Right cardiac atrium (tissue), 5 donors: ENCODE measurements at regions not wholly inside any gene's neighbourhood (a gene's known extent, or its start where the extent isn't known, plus 50 kb on each side); places are given as distances from the start of the nearest gene placed in this dataset.

Experiments
- ATAC-seq, 2 donors: fragments of 200-7000 bp; cut with Tn5 transposase; one replicate each; pipeline versions ENCODE4 v1.8.0 to v1.9.1; 2020; ENCODE audit warnings: moderate library complexity in 2 of 2, mild to moderate bottlenecking in 1 of 2
- DNase-seq, 3 donors: peaks; one replicate each; pipeline ENCODE4 v3.0.0-alpha.2; 2020
- H3K27ac ChIP-seq: one replicate; pipeline ENCODE4 v1.5.1; 2013; ENCODE audit warnings: mild to moderate bottlenecking, low read length, control low read depth, moderate library complexity
- H3K27me3 ChIP-seq: one replicate; pipeline ENCODE4 v1.6.1; 2013; ENCODE audit not compliant: control insufficient read depth, insufficient read depth
- H3K4me1 ChIP-seq: one replicate; pipeline ENCODE4 v1.6.1; 2013; ENCODE audit warnings: low read length; ENCODE audit not compliant: control insufficient read depth, insufficient read depth
- H3K4me3 ChIP-seq: one replicate; pipeline ENCODE4 v1.5.1; 2013; ENCODE audit warnings: low read length, control low read depth
- H3K9me3 ChIP-seq: one replicate; pipeline ENCODE4 v1.6.1; 2013; ENCODE audit warnings: low read length; ENCODE audit not compliant: control insufficient read depth
- WGBS: extraction: QIAGEN DNeasy Blood & Tissue Kit; methylation state at CpG from one replicate; pipeline ENCODE4 v1.1.7; 2013; 5-methylcytosine and 5-hydroxymethylcytosine counted together
- intact Hi-C, 4 donors: fragments of 100-400 bp; cut with DNase I; formaldehyde crosslinking; loops; one replicate each; pipeline versions ENCODE4 v1.11.0 to v1.14.0; 2022 to 2023
- donor health status: healthy with polysubstance abuse.
- donor health status: DM: no; HTN: yes; CAD: no.
- donor health status: DM: no; HTN: no; CAD: no.
- donor health status: DM: no; HTN: yes; CAD: no; lungs with severe emphysema.
- donor health status: DM: yes; HTN: yes; CAD: no.

DNA sequence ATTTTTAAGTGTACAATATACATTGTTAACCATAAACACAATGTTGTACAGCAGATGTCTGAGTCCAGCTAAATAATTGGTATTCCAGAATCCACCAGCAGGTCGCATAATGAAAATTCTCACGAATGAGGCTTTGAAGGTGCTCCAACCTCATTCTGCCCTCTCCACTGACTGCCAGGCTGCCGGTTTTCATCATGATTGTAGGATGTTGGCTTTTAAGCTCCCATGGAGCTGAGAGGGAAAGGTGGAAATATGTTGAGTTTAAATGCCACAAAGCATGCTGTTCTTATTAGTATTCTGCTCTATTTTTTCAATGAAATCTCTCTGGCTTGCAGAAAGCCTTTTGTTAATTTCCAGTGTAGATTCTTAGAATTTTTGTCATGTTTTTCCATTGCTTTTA is 337.2 kb upstream of the DDI1 start:
- Histone ChIP-seq H3K9me3 (no peaks in the 10 kb centered on the region), H3K27ac (no peak overlapping the region), H3K27me3 (no peaks in the 10 kb centered on the region), H3K4me3 (no peak overlapping the region), H3K4me1 (no peaks in the 10 kb centered on the region)
- no peak for DNase-seq
- WGBS: 82% methylated on average over 3 of the region's 3 CpGs
- no peak for ATAC-seq
- intact Hi-C loops: no loop called here

DNA sequence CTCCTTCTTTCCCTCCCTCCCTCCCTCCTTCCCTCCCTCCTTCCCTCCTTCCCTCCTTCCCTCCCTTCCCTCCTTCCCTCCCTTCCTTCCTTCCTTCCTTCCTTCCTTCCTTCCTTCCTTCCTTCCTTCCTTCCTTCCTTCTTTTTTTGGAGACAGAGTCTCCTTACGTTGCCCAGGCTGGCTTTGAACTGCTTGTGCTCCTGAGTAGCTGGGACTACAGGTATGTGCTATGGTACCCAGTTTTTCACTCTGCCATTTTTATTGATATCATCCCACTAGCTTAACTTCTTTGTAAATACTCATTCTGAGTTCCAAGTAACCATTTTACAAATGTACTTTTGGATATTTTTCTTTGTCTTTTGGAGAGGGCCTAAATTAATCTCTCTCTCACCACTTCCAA is 336.8 kb upstream of the DDI1 start:
- H3K4me1 ChIP-seq: no peaks in the 10 kb centered on the region
- DNase-seq (no peak), ATAC-seq (no peak)
- 90% methylated on average over 1 of the region's 1 CpG for WGBS
- no peaks in the 10 kb centered on the region for H3K27me3 ChIP-seq
- H3K27ac ChIP-seq: no peak overlapping the region
- H3K4me3 ChIP-seq: no peak overlapping the region
- intact Hi-C loops: no loop called here
- no peaks in the 10 kb centered on the region for H3K9me3 ChIP-seq

DNA sequence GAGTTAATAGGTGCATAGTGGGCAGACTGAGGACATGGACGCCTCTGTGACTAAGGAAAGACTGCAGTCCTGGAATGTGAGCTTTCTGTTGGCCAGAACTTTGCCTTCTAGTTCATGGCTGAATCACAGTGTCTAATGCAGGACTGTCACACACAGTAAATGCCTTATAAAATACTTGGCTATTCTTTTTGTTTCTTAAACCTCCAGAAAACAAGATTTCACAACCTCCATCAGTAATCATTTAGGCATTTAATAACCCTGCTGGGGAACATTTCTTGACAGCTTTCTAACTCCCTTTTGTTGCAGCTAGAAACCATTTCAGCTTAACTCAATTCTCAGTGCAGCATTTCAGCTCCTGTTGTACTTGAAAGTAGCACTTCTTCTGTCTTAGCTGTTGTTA is 335.8 kb upstream of the DDI1 start:
- no peaks in the 10 kb centered on the region for H3K4me1 ChIP-seq
- no peaks in the 10 kb centered on the region for H3K9me3 ChIP-seq
- no peak overlapping the region for H3K4me3 ChIP-seq
- ATAC-seq (peak; percentile 83 to 84), DNase-seq (no peak)
- H3K27ac ChIP-seq: no peak overlapping the region
- intact Hi-C loops: no loop called here
- 42% methylated on average over 1 of the region's 1 CpG for WGBS
- no peaks in the 10 kb centered on the region for H3K27me3 ChIP-seq

DNA sequence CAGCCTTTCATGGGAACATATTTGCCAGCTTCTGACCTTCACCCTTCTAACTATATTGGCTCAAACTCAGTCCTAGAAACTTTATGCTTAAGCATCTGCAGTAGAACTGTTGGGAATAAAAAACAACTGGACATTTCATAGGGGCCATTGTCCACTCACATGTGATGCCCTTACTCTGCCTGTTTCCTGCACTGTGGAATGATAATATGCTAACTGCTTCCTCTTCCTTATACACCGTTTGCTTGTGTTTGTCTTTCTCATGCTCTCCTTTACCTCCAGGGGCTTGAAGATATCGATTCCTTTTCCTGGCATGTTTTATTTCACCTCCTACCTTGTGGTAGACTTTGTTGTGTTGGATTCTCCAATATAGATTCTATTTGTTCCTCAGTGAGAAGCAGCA is 333.0 kb upstream of the DDI1 start:
- no peak overlapping the region for H3K27ac ChIP-seq
- intact Hi-C loops: no loop called here
- H3K27me3 ChIP-seq: no peaks in the 10 kb centered on the region
- no peaks in the 10 kb centered on the region for H3K4me1 ChIP-seq
- ATAC-seq: no peak
- 41% methylated on average over 2 of the region's 2 CpGs for WGBS
- no peak for DNase-seq
- no peak overlapping the region for H3K4me3 ChIP-seq
- no peaks in the 10 kb centered on the region for H3K9me3 ChIP-seq

DNA sequence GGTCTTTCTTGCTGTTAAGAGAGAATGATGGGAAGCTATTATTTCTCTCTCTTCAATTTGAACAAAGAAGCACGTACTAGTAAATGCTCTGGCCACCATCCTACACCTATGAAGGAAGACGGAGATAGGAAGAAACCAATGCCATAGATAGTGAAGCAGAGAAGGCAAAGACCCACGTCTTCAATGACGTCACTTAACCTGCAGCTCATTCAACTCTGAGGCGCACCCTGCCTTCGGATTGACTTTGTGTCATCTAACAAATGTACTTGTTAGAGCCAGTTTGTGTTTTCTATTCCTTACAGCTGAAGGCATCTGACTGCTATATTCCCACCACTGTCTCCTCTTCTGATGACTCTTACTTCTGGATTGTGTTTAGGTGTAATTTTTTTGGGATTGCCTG is 332.5 kb upstream of the DDI1 start:
- ATAC-seq (no peak), DNase-seq (no peak)
- Histone ChIP-seq H3K9me3 (no peaks in the 10 kb centered on the region), H3K27me3 (no peaks in the 10 kb centered on the region), H3K4me1 (no peaks in the 10 kb centered on the region), H3K4me3 (no peak overlapping the region), H3K27ac (no peak overlapping the region)
- WGBS: 87% methylated on average over 6 of the region's 6 CpGs
- intact Hi-C loops: no loop called here

DNA sequence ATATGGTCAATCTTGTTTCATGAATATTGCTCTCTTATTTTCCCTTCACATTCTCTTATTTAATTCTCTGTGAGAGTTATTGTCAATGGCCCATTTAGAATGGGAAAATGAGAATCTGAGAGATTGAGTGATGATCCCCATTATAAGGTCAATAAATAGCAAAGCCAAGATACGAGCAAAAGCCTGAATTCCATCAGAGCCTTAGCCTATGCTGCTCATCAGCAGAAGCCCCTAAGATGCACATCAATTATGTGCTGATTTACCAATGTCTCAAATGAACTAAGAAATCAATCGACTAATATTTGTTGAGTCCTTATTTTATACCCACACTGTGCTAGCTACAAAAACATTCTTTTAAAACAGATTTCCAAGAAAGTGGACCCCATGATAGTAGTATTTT is 330.8 kb upstream of the DDI1 start:
- 90% methylated on average over 2 of the region's 2 CpGs for WGBS
- no peaks in the 10 kb centered on the region for H3K9me3 ChIP-seq
- H3K4me3 ChIP-seq: no peak overlapping the region
- DNase-seq (no peak), ATAC-seq (no peak)
- intact Hi-C loops: no loop called here
- H3K4me1 ChIP-seq: no peaks in the 10 kb centered on the region
- no peak overlapping the region for H3K27ac ChIP-seq
- H3K27me3 ChIP-seq: no peaks in the 10 kb centered on the region

DNA sequence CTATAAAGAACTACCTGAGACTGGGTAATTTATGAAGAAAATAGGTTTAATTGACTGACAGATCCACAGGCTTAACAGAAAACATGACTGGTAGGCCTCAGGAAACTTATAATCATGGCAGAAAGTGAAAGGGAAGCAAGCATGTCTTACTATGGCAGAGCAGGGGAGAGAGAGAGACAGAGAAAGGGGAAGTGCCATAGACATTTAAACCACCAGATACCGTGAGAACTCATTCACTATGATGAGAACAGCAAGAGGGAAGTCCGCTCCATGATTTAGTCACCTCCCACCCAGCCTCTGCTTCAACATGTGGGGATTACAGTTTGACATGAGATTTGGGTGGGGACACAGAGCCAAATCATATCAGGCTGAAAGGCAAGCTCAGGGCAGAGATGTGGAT is 327.1 kb upstream of the DDI1 start:
- 46% methylated on average over 2 of the region's 2 CpGs for WGBS
- H3K9me3 ChIP-seq: no peaks in the 10 kb centered on the region
- intact Hi-C loops: no loop called here
- no peak for DNase-seq
- H3K27ac ChIP-seq: no peak overlapping the region
- H3K4me1 ChIP-seq: no peaks in the 10 kb centered on the region
- H3K4me3 ChIP-seq: no peak overlapping the region
- no peak for ATAC-seq
- H3K27me3 ChIP-seq: no peaks in the 10 kb centered on the region

DNA sequence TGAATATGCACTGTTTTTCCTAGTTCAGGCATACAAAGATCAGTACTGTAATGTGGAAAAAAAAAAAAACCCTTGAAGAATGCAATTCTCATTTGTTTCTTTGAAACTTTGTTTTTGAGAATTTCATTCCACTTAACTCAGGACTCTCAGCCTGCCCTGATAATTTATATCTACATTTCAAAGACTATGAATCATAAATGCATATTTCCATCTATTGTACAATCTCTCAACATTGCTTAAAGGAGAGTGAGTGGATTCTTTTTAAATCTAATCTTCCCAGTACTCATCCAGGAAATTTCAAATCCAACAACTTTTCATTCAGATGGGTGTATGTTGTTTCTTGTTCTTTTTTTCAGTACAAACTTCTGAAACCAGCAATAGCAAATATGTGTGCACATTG is 322.2 kb upstream of the DDI1 start:
- ATAC-seq (no peak), DNase-seq (no peak)
- Histone ChIP-seq H3K27me3 (no peaks in the 10 kb centered on the region), H3K9me3 (no peaks in the 10 kb centered on the region), H3K27ac (no peak overlapping the region), H3K4me1 (no peaks in the 10 kb centered on the region), H3K4me3 (no peak overlapping the region)
- intact Hi-C loops: no loop called here

DNA sequence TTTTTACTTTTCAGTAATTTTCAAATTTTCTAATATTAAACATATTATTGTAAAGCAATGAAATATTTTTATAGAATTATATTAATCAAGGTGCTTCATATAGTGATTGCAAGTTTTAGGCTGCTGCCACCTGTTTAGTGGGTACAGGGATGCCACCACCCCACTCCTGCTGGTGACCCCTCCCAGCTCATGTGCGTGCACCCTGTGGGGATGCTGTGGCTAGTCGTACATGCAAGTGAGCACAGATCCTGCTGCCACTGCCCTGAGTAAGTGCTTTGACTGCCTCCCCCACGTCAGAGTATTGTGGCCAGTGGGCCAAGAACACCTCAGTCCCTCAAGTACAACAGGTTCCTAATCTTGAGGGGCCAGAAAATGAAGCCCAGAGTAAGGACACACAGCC is 320.1 kb upstream of the DDI1 start:
- H3K4me1 ChIP-seq: no peaks in the 10 kb centered on the region
- 86% methylated on average over 3 of the region's 3 CpGs for WGBS

DNA sequence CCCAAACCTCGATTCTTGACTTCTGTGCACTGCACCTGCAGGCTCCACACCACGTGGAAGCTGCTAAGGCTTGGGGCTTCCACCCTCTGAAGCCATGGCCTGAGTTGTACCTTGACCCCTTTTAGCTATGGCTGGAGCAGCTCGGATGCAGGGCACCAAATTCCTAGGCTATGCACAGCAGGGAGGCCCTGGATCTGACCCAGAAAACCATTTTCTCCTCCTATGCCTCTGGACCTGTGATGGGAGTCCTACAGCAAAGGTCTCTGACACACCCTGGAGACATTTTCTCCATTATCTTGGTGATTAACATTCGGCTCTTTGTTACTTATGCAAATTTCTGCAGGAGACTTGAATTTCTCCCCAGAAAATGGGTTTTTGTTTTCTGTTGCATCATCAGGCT is 309.2 kb upstream of the DDI1 start:
- H3K9me3 ChIP-seq: no peaks in the 10 kb centered on the region
- no peaks in the 10 kb centered on the region for H3K27me3 ChIP-seq
- DNase-seq: no peak
- 84% methylated on average over 4 of the region's 4 CpGs for WGBS
- H3K4me1 ChIP-seq: peaks cover 1% of the 10 kb centered on the region
- intact Hi-C loops: no loop called here
- no peak overlapping the region for H3K27ac ChIP-seq
- ATAC-seq: no peak
- H3K4me3 ChIP-seq: no peak overlapping the region

More for the DNA sequence above, 320.1 kb upstream of the DDI1 start:
- H3K4me3 ChIP-seq: no peak overlapping the region
- H3K27ac ChIP-seq: no peak overlapping the region
- intact Hi-C loops: no loop called here
- no peaks in the 10 kb centered on the region for H3K9me3 ChIP-seq
- no peak for DNase-seq
- ATAC-seq: no peak
- H3K27me3 ChIP-seq: no peaks in the 10 kb centered on the region

DNA sequence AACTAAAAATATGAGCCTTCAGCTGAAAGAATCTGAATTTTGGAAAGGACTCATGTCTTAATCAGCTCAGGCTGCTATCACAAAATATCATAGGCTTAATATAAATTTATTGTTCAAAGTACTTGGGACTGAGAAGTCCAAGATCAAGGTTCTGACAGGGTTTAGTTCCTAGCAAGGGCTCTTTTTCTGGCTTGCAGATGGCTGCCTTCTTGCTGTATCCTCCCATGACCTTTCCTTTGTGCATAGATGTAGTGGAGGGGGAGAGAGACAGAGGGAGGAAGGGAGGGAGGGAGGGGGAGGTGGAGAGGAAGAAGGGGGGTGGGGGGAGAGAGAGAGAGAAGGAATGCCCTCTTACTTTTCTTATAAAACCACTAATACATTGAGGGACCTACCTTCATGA is 306.8 kb upstream of the DDI1 start:
- Histone ChIP-seq H3K27me3 (no peaks in the 10 kb centered on the region), H3K4me1 (peaks cover 1% of the 10 kb centered on the region), H3K27ac (no peak overlapping the region), H3K4me3 (no peak overlapping the region), H3K9me3 (no peaks in the 10 kb centered on the region)
- ATAC-seq (no peak), DNase-seq (no peak)
- intact Hi-C loops: no loop called here

DNA sequence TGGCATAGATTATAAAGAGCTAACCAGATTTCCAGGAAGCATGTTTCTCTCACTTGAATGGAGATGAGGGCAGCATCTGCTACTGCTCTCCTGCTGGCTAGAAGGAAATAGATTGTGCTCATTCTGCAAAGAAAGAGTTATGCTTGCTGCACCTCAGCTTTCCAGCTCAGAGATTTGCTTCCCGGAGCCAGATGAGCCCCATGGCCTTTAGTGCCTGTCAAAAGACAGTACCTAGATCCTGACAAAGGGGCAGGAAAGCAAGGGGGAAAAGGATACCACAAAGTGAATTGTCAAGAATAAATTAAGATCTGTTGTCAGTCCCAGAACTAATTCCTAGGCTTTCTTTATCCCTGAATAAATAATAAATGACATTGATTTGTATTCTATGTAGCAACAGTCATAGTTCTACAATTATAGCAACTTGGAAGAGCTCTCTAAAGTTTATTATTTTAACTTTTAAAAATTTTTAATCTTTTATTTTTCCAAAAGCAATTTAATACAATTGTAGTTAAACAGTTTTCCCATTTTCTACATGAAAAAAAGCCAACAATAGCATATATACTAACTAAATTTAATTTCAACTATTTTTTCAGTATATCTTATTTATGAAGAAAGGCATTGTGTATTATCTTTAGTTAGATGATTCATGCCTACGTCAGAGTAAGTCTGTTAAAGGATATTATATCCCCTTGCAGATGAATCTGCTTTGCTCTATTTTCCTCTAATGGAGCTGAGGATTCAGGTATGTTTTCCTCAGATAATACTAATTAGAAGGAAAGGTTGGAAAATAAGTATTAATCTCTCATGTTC is 306.1 kb upstream of the DDI1 start:
- intact Hi-C loops: no loop called here
- WGBS: 30% methylated on average over 2 of the region's 2 CpGs
- no peak for DNase-seq
- Histone ChIP-seq H3K4me3 (no peak overlapping the region), H3K4me1 (peaks cover 1% of the 10 kb centered on the region), H3K27me3 (no peaks in the 10 kb centered on the region), H3K9me3 (no peaks in the 10 kb centered on the region), H3K27ac (no peak overlapping the region)
- no peak for ATAC-seq
